WTC11 (cell line): ENCODE measurements at regions not wholly inside any gene's neighbourhood (a gene's known extent, or its start where the extent isn't known, plus 50 kb on each side); places are given as distances from the start of the nearest gene placed in this dataset.

Experiments
- ATAC-seq: fragments of 200-7000 bp; cut with Tn5 transposase; 2 replicates; pipeline ENCODE4 v1.10.0; 2021; ENCODE audit warnings: mild to moderate bottlenecking, moderate library complexity
- CTCF ChIA-PET: fragments of 300-600 bp; sonication (Branson Sonifier 250); formaldehyde crosslinking; loops from one replicate; lab custom pipeline; 2021; ENCODE audit warnings: antibody characterized with exemption; lab: Charles Lee
- POLR2A ChIA-PET: fragments of 350-600 bp; sonication (Branson Sonifier 250); formaldehyde crosslinking; loops from one replicate; lab custom pipeline; 2021; ENCODE audit warnings: antibody characterized with exemption; lab: Charles Lee
- DNase-seq: peaks from one replicate; pipeline ENCODE4 v3.0.0; 2021; ENCODE audit warnings: low spot score
- H3K27ac Mint-ChIP-seq: 2 replicates; pipeline ENCODE4 v1.8.0; 2021; ENCODE audit warnings: mixed read lengths
- H3K27me3 Mint-ChIP-seq: 2 replicates; pipeline ENCODE4 v1.8.0; 2021; ENCODE audit warnings: low read depth, mild to moderate bottlenecking, moderate library complexity, mixed read lengths
- H3K36me3 Mint-ChIP-seq: 2 replicates; pipeline ENCODE4 v1.8.0; 2021; ENCODE audit warnings: mixed read lengths
- H3K4me1 Mint-ChIP-seq: 2 replicates; pipeline ENCODE4 v1.8.0; 2022; ENCODE audit warnings: mixed read lengths
- H3K4me3 Mint-ChIP-seq: 2 replicates; pipeline ENCODE4 v1.8.0; 2021; ENCODE audit warnings: mild to moderate bottlenecking, moderate library complexity, mixed read lengths
- H3K9me3 Mint-ChIP-seq: 2 replicates; pipeline ENCODE4 v1.8.0; 2021; ENCODE audit warnings: mixed read lengths
- EMX1 ChIP-seq: fragments of 250-450 bp; sonication (Bioruptor Pico); IDR thresholded peaks from 2 replicates; pipeline ENCODE4 v1.8.0; 2021; ENCODE audit warnings: mild to moderate bottlenecking
- ETV6 ChIP-seq: sonication (generic); formaldehyde crosslinking; IDR thresholded peaks from 2 replicates; pipeline ENCODE4 v1.8.1; 2022; ENCODE audit warnings: mild to moderate bottlenecking, missing genetic modification reagents
- FOXK1 ChIP-seq: sonication (generic); formaldehyde crosslinking; IDR thresholded peaks from 2 replicates; pipeline ENCODE4 v1.8.0; 2022; ENCODE audit warnings: mild to moderate bottlenecking, moderate library complexity, missing genetic modification reagents
- JAZF1 ChIP-seq: fragments of 250-450 bp; sonication (Bioruptor Pico); IDR thresholded peaks from 2 replicates; pipeline ENCODE4 v1.9.0; 2021; ENCODE audit warnings: moderate library complexity, mild to moderate bottlenecking, inconsistent platforms
- MXD4 ChIP-seq: fragments of 250-450 bp; sonication (Bioruptor Pico); IDR thresholded peaks from 2 replicates; pipeline ENCODE4 v1.8.0; 2021; ENCODE audit warnings: mild to moderate bottlenecking, moderate library complexity, borderline replicate concordance
- MYBL2 ChIP-seq: sonication (generic); formaldehyde crosslinking; IDR thresholded peaks from 2 replicates; pipeline ENCODE4 v1.8.1; 2023; ENCODE audit warnings: mild to moderate bottlenecking, moderate library complexity, missing genetic modification reagents
- NFE2L1 ChIP-seq: sonication (generic); formaldehyde crosslinking; IDR thresholded peaks from 2 replicates; pipeline ENCODE4 v1.8.1; 2023; ENCODE audit warnings: missing genetic modification reagents
- NR3C1 ChIP-seq: sonication (generic); formaldehyde crosslinking; conservative IDR thresholded peaks from 2 replicates; pipeline ENCODE4 v1.8.1; 2023; ENCODE audit warnings: low read depth, mild to moderate bottlenecking, missing genetic modification reagents
- RELA ChIP-seq: sonication (generic); formaldehyde crosslinking; IDR thresholded peaks from 2 replicates; pipeline ENCODE4 v1.8.1; 2022; ENCODE audit warnings: missing genetic modification reagents, mild to moderate bottlenecking, borderline replicate concordance
- SOX15 ChIP-seq: fragments of 250-450 bp; sonication (Bioruptor Pico); IDR thresholded peaks from 2 replicates; pipeline ENCODE4 v1.9.0; 2021; ENCODE audit warnings: mild to moderate bottlenecking
- SP1 ChIP-seq: sonication (generic); formaldehyde crosslinking; conservative IDR thresholded peaks from 2 replicates; pipeline ENCODE4 v1.8.1; 2022; ENCODE audit warnings: missing genetic modification reagents
- TP53 ChIP-seq: sonication (generic); formaldehyde crosslinking; IDR thresholded peaks from 2 replicates; pipeline ENCODE4 v1.8.1; 2023; ENCODE audit warnings: mild to moderate bottlenecking, missing genetic modification reagents
- ZNF138 ChIP-seq: sonication (generic); formaldehyde crosslinking; conservative IDR thresholded peaks from 2 replicates; pipeline ENCODE4 v1.8.1; 2022; ENCODE audit warnings: mild to moderate bottlenecking, moderate library complexity, missing genetic modification reagents
- ZNF317 ChIP-seq: sonication (generic); formaldehyde crosslinking; IDR thresholded peaks from 2 replicates; pipeline ENCODE4 v1.8.1; 2023; ENCODE audit warnings: low read depth, mild to moderate bottlenecking, moderate library complexity, missing genetic modification reagents, borderline replicate concordance
- ZNF671 ChIP-seq: fragments of 250-450 bp; sonication (Bioruptor Pico); IDR thresholded peaks from 2 replicates; pipeline ENCODE4 v1.8.0; 2021; ENCODE audit warnings: mild to moderate bottlenecking
- TF ChIP-seq, protein P1 (sequence below): sonication (generic); formaldehyde crosslinking; IDR thresholded peaks from 2 replicates; pipeline ENCODE4 v1.8.1; 2022; ENCODE audit warnings: low read depth, missing genetic modification reagents, borderline replicate concordance
- TF ChIP-seq, protein P2 (sequence below): sonication (generic); formaldehyde crosslinking; IDR thresholded peaks from 2 replicates; pipeline ENCODE4 v1.8.1; 2023; ENCODE audit warnings: mild to moderate bottlenecking, moderate library complexity, missing genetic modification reagents
- TF ChIP-seq, protein P3 (sequence below): sonication (generic); formaldehyde crosslinking; IDR thresholded peaks from 2 replicates; pipeline ENCODE4 v1.8.1; 2023; ENCODE audit warnings: mild to moderate bottlenecking, missing genetic modification reagents, moderate library complexity
- TF ChIP-seq, protein P4 (sequence below): sonication (generic); formaldehyde crosslinking; IDR thresholded peaks from 2 replicates; pipeline ENCODE4 v1.8.0; 2022; ENCODE audit warnings: mild to moderate bottlenecking, missing genetic modification reagents
- TF ChIP-seq, protein P5 (sequence below): fragments of 200-600 bp; IDR thresholded peaks from 2 replicates; pipeline ENCODE4 v1.8.0; 2022; ENCODE audit warnings: antibody characterized with exemption
- TF ChIP-seq, protein P6 (sequence below): fragments of 250-450 bp; sonication (Bioruptor Pico); IDR thresholded peaks from 2 replicates; pipeline ENCODE4 v1.9.0; 2021; ENCODE audit warnings: mild to moderate bottlenecking
- TF ChIP-seq, protein P7 (sequence below): sonication (generic); formaldehyde crosslinking; IDR thresholded peaks from 2 replicates; pipeline ENCODE4 v1.8.0; 2022; ENCODE audit warnings: mild to moderate bottlenecking, missing genetic modification reagents

DNA sequence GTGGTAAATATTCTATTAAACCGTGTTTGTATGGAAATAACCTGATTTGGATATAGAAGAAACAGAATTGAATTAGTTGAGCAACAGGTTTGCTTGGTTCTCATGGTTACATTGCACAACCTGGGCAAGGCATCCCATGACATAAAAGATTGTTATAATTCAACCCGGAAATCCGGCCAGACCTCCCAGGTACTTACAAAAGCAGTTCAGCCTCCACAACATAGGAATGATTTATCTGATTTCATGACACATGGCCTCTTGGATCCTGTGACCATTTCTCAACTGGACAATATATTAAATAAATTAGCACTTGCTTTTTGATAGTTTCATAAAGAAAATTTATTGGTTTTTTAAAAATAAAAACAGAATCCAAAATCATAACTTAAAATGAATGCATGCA is 55.1 kb upstream of the PTPN12 start:
- POLR2A ChIA-PET: no interaction called here
- CTCF ChIA-PET: no interaction called here
- H3K4me3 Mint-ChIP-seq: no peak overlapping the region

DNA sequence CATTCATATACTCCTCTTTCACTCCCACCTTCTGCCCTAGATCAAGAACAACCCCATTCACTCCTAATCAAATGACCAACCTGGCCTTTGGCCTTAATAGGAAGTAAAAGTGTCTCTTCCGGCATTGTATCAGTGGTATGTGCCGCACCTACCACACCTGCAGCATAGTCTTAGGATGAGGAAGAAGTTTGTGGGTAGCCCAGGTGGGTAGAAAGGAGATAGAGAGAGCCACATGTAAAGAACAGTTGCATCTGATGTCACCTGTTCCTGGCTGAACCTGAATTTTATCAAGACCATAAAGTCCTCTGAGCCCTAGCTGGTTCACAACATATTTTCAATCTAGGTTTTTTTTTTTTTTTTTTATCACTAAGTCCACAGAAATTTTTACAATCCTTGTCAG is 55.5 kb upstream of the PTPN12 start:
- DNase-seq: no peak
- no peak overlapping the region for H3K27ac Mint-ChIP-seq
- ATAC-seq: no peak
- no peaks in the 10 kb centered on the region for H3K27me3 Mint-ChIP-seq
- TF ChIP-seq JAZF1 (CRISPR knock-in tag) (no peak), ZNF138 (CRISPR knock-in tag) (no peak), ZNF671 (CRISPR knock-in tag) (no peak), RELA (CRISPR knock-in tag) (no peak), MXD4 (CRISPR knock-in tag) (no peak), EMX1 (CRISPR knock-in tag) (no peak)
- no peaks in the 10 kb centered on the region for H3K9me3 Mint-ChIP-seq
- H3K4me1 Mint-ChIP-seq: peaks cover 10% of the 10 kb centered on the region
- CTCF ChIA-PET: no interaction called here
- H3K36me3 Mint-ChIP-seq: no peaks in the 10 kb centered on the region
- POLR2A ChIA-PET: no interaction called here
- no peak overlapping the region for H3K4me3 Mint-ChIP-seq

More for the DNA sequence above, 55.1 kb upstream of the PTPN12 start:
- no peaks in the 10 kb centered on the region for H3K36me3 Mint-ChIP-seq
- H3K9me3 Mint-ChIP-seq: no peaks in the 10 kb centered on the region
- DNase-seq: no peak
- ATAC-seq: no peak
- H3K27ac Mint-ChIP-seq: no peak overlapping the region
- H3K27me3 Mint-ChIP-seq: no peaks in the 10 kb centered on the region
- H3K4me1 Mint-ChIP-seq: peaks cover 6% of the 10 kb centered on the region
- TF ChIP-seq TP53 (CRISPR knock-in tag) (no peak), ZNF317 (CRISPR knock-in tag) (no peak), ETV6 (CRISPR knock-in tag) (no peak), RELA (CRISPR knock-in tag) (no peak), FOXK1 (no peak), SP1 (CRISPR knock-in tag) (no peak), NFE2L1 (CRISPR knock-in tag) (no peak), MYBL2 (CRISPR knock-in tag) (no peak), ZNF671 (CRISPR knock-in tag) (no peak), NR3C1 (no peak), SOX15 (CRISPR knock-in tag) (no peak)
- TF ChIP-seq, protein P1, sequence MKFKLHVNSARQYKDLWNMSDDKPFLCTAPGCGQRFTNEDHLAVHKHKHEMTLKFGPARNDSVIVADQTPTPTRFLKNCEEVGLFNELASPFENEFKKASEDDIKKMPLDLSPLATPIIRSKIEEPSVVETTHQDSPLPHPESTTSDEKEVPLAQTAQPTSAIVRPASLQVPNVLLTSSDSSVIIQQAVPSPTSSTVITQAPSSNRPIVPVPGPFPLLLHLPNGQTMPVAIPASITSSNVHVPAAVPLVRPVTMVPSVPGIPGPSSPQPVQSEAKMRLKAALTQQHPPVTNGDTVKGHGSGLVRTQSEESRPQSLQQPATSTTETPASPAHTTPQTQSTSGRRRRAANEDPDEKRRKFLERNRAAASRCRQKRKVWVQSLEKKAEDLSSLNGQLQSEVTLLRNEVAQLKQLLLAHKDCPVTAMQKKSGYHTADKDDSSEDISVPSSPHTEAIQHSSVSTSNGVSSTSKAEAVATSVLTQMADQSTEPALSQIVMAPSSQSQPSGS (CRISPR knock-in tag): no peak
- TF ChIP-seq, protein P2, sequence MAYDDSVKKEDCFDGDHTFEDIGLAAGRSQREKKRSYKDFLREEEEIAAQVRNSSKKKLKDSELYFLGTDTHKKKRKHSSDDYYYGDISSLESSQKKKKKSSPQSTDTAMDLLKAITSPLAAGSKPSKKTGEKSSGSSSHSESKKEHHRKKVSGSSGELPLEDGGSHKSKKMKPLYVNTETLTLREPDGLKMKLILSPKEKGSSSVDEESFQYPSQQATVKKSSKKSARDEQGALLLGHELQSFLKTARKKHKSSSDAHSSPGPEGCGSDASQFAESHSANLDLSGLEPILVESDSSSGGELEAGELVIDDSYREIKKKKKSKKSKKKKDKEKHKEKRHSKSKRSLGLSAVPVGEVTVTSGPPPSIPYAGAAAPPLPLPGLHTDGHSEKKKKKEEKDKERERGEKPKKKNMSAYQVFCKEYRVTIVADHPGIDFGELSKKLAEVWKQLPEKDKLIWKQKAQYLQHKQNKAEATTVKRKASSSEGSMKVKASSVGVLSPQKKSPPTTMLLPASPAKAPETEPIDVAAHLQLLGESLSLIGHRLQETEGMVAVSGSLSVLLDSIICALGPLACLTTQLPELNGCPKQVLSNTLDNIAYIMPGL (CRISPR knock-in tag): no peak
- TF ChIP-seq, protein P3, sequence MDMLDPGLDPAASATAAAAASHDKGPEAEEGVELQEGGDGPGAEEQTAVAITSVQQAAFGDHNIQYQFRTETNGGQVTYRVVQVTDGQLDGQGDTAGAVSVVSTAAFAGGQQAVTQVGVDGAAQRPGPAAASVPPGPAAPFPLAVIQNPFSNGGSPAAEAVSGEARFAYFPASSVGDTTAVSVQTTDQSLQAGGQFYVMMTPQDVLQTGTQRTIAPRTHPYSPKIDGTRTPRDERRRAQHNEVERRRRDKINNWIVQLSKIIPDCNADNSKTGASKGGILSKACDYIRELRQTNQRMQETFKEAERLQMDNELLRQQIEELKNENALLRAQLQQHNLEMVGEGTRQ (CRISPR knock-in tag): no peak
- TF ChIP-seq, protein P4, sequence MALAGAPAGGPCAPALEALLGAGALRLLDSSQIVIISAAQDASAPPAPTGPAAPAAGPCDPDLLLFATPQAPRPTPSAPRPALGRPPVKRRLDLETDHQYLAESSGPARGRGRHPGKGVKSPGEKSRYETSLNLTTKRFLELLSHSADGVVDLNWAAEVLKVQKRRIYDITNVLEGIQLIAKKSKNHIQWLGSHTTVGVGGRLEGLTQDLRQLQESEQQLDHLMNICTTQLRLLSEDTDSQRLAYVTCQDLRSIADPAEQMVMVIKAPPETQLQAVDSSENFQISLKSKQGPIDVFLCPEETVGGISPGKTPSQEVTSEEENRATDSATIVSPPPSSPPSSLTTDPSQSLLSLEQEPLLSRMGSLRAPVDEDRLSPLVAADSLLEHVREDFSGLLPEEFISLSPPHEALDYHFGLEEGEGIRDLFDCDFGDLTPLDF (CRISPR knock-in tag): no peak
- TF ChIP-seq, protein P5, sequence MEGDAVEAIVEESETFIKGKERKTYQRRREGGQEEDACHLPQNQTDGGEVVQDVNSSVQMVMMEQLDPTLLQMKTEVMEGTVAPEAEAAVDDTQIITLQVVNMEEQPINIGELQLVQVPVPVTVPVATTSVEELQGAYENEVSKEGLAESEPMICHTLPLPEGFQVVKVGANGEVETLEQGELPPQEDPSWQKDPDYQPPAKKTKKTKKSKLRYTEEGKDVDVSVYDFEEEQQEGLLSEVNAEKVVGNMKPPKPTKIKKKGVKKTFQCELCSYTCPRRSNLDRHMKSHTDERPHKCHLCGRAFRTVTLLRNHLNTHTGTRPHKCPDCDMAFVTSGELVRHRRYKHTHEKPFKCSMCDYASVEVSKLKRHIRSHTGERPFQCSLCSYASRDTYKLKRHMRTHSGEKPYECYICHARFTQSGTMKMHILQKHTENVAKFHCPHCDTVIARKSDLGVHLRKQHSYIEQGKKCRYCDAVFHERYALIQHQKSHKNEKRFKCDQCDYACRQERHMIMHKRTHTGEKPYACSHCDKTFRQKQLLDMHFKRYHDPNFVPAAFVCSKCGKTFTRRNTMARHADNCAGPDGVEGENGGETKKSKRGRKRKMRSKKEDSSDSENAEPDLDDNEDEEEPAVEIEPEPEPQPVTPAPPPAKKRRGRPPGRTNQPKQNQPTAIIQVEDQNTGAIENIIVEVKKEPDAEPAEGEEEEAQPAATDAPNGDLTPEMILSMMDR: no peak
- TF ChIP-seq, protein P6, sequence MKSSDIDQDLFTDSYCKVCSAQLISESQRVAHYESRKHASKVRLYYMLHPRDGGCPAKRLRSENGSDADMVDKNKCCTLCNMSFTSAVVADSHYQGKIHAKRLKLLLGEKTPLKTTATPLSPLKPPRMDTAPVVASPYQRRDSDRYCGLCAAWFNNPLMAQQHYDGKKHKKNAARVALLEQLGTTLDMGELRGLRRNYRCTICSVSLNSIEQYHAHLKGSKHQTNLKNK (CRISPR knock-in tag): no peak
- TF ChIP-seq, protein P7, sequence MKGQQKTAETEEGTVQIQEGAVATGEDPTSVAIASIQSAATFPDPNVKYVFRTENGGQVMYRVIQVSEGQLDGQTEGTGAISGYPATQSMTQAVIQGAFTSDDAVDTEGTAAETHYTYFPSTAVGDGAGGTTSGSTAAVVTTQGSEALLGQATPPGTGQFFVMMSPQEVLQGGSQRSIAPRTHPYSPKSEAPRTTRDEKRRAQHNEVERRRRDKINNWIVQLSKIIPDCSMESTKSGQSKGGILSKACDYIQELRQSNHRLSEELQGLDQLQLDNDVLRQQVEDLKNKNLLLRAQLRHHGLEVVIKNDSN: no peak
